GM12892 (cell line): ENCODE measurements at regions not wholly inside any gene's neighbourhood (a gene's known extent, or its start where the extent isn't known, plus 50 kb on each side); places are given as distances from the start of the nearest gene placed in this dataset.

ENCODE experiments used
- DNase-seq: peaks from one replicate; pipeline ENCODE4 v3.0.0; 2011; ENCODE audit not compliant: insufficient read length
- FAIRE-seq: peaks from 2 replicates; lab custom pipeline; 2011; peaks lifted over from hg19 to GRCh38; lab: Jason Lieb, UNC
- POLR2A ChIP-seq: IDR thresholded peaks from 2 replicates; pipeline ENCODE4 v1.6.1; 2011; ENCODE audit warnings: low read depth, low read length, control low read depth
- POLR2AphosphoS5 ChIP-seq: IDR thresholded peaks from 2 replicates; pipeline ENCODE4 v1.6.1; 2011; ENCODE audit warnings: low read depth, low read length, control low read depth
- TAF1 ChIP-seq: IDR thresholded peaks from 2 replicates; pipeline ENCODE4 v1.6.1; 2011; ENCODE audit warnings: low read depth, mild to moderate bottlenecking, control low read depth, low read length, borderline replicate concordance

DNA sequence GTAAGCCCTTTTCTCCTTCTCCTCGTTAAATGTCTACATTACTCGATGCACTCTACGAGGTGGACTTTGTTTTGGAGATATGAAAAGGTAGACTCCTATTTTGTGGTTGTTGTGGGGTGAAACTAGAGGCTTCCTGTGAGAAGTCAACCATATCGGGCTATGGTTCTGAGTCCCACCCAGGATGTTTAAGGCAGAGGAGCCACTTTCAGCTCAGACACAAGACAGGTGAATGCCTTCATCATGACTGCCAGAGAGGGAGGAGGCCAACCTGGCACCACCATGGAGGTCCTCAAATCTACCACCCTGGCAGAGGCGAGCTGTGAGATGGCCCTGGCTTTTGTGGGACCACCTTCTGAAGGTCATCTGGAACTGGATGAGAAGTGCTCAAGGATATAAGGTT is 154.4 kb upstream of the KLF3 start:
- DNase-seq (no peak), FAIRE-seq (no peak)
- TF ChIP-seq POLR2A (no peak), TAF1 (no peak), POLR2AphosphoS5 (no peak)

DNA sequence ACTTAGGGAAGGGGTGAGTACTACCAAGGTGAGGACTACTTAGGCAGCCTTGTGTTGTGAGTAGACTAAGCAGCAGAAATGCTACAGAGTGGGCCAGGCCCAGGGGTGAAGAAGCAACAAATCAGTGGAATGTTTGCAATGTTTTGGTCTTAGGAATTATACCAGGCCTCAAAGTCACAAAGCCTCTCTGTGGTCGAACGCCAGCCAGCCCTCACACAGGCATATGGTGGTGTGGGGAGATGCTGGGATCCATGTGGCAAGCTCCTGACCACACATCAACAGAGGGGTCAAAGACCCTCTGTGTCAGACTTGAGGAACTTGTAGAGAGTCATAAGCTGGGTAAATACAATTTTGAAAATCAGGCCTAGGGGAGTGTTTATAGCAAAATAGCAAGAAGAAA is 153.8 kb upstream of the KLF3 start:
- TF ChIP-seq POLR2AphosphoS5 (no peak), TAF1 (no peak), POLR2A (no peak)
- no peak for FAIRE-seq
- DNase-seq, result no peak

DNA sequence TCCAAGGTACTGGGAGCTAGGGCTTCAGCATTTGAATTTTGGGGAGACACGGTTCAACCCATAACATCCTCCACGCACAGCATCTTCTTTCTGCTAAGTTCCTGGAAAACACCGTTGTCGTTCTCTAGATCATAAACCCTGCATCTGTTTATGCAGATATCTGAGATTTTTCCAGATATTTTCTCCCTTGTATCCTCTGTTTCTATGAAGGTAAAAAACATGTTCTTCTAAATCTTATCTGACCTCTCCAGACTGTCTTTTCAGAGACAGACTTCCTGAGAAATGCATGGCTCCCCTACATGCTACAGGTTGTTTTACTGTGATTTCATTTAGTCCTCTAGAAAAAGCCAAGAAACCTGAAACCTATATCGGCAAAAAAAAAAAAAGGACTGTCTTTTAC is 152.3 kb upstream of the KLF3 start:
- no peak for FAIRE-seq
- no peak for TF ChIP-seq POLR2AphosphoS5
- no peak for TF ChIP-seq POLR2A
- no peak for TF ChIP-seq TAF1
- no peak for DNase-seq

DNA sequence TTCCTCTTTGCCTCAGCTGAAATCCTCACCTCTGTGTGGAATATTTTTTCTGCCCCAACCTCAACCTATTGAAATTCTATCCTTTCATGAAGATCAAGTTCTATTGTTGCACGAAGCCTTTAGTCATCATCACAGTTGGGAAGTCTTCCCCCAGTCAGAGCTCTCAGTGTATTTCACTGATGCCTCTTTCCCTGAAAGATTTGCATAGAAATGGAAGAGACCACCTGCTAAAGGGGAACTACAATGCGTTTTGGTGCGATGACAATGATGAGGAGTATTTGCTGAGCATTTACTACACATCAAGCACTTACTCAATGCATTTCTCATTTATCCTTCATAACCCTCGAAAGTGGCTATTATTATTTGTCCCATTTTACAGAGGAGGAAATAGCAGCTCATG is 151.2 kb upstream of the KLF3 start:
- TF ChIP-seq TAF1 (no peak), POLR2AphosphoS5 (no peak), POLR2A (no peak)
- FAIRE-seq (peak; percentile 21), DNase-seq (no peak)

DNA sequence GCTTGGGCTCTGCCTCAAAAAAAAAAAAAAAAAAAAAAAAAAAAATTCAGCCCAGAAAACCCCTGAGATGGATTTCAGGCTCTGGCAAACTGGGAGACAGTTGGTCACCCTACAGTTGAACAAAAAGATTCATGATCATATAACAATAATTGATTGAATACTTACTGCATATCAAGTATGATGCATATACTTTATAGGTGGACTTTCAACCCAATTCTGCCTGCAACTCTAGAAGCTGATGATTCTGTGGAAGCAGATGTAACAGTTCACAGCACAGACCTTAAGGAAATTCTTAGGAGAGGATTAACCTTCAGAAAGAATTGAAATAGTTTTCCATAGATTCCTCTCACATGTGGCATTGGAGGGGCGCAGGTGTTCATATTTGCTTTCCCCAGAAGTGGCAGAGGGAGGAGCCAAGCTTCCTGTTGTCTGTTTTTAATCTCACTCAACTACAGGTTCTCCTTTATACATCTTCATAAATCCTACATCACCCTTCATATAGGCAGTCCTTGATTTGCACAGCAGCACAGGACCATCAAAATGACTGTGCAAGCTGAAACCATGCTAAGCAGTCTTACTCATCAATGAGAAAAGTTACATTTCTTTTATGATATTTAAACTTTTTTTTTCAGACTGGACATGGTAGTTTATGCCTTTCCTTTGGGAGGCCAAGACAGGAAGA is 149.4 kb upstream of the KLF3 start:
- TF ChIP-seq POLR2AphosphoS5, result no peak
- no peak for TF ChIP-seq TAF1
- TF ChIP-seq POLR2A, result no peak
- no peak for FAIRE-seq
- no peak for DNase-seq

DNA sequence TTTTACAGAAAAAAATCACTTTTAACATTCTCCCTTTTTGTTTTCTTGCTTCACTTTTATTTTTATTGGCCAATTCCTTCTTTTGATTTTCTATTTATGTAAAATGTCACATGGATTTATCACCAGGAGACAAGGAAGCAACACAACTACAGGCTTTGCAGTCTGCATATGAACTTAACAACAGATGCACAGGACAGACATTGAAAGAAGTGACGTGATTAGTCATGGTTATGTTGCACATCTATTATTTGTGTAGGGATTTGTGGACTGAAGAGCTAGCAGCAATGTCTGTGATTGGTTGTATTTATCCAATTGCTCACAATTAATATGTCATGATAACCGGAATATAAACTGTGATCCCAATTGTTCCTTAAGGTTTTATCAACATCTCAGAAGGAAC is 147.8 kb upstream of the KLF3 start:
- FAIRE-seq (no peak), DNase-seq (no peak)
- no peak for TF ChIP-seq POLR2AphosphoS5
- no peak for TF ChIP-seq POLR2A
- TF ChIP-seq TAF1, result no peak

DNA sequence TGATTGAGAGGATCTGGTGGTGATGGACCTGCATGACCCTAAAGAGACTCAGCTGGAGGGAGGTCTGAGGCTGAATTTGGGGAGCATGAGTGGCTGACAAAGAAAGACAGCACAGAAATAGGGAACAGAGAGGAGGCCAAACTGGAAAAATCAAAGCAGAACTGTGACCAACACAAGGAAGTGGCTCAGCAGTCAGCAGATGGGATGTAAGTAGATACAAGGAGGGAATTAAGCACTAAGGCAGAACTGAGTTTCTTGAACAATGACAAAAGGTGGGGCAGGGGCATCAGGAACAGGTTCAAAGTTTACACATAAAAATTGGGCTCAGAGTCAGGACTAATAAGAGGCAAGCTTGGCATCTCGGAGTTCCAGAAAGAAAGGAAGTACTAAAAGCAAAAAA is 144.3 kb upstream of the KLF3 start:
- TF ChIP-seq POLR2AphosphoS5 (no peak), POLR2A (no peak), TAF1 (no peak)
- no peak for FAIRE-seq
- no peak for DNase-seq

DNA sequence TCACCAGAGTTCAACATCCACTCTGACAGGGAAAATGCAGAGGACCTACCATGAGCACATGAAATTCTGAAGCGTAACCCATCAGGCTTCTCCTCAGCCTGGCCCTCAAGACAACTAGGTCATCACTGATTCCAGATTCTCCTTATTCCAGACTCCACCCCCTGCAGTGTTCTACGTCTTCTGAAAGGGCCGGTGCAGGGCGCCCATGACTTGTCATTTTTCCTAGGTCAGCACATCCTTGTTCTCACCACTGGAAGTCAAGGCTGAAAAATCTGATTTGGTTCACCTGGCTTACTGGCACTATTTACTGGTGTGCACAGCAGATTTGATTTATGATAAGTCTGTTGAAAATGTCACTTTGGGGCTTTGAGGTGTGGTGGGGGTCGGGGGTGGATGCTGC is 140.9 kb upstream of the KLF3 start:
- TF ChIP-seq POLR2A, result no peak
- no peak for TF ChIP-seq POLR2AphosphoS5
- peak; percentile 81 for FAIRE-seq
- no peak for DNase-seq

DNA sequence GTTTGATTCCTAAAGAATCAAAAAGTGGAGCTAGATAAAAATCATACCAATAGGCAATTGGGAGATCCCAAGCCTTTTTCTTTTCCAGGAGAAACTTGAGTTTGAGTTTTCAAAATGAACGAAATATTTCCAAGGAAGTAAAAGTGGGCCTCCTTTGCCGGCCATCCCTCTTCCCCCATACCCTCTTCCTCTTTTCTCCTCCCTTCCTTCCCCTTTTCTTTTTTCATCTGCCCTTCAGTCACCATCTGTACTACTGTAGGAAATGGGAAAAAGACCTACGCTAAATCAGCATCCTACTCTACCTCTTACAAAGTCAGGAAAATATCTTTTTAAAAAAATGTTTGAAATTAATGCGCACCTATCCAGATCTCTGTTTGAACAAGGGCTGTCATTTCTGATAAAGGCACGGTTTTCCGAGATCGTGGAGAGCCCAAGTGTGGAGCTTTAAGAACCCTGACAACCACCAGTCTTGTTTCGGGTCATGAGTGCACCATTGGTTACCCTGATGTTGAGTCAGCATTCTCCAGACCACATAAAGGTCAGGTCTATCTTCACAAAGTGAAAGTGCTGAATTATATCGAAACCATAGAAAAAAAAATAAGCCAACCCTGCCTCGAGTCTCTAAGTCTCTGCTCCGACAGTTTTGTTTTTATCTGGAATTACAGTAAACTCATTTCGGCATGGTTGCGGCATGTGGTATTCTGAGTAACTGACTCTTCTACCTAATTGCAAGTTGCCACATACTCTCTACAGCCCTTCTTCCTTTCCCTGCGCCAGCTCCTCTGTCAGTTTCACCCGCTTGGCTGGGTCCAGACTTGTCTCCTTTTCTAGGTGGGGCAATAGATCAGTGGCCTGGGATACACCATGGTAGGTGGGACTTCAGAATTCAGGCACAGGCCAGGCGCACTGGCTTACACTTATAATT is 140.2 kb upstream of the KLF3 start:
- FAIRE-seq, result peak; percentile 97
- TF ChIP-seq POLR2AphosphoS5, result no peak
- TF ChIP-seq TAF1, result no peak
- TF ChIP-seq POLR2A, result no peak
- DNase-seq, result peak; percentile 55

DNA sequence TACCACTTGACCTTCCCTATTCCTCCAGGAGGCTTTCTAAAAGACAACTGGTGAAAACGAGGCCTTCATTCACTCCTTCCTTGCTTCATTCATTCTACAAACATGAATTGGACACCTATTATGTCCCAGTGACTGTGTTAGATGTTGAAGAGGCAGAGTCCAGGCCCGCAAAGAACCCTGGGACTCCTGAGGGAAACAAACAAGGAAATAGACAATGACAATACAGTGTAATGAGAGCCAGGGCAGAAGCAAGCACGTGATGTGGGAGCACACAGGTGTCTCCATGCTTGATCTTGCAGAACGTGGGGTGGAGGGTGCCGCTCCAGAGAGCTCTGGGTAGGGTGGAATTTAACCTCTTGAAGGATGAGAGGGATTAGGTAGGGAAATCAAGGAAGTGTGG is 137.6 kb upstream of the KLF3 start:
- FAIRE-seq (no peak), DNase-seq (no peak)
- TF ChIP-seq TAF1 (no peak), POLR2A (no peak), POLR2AphosphoS5 (no peak)

DNA sequence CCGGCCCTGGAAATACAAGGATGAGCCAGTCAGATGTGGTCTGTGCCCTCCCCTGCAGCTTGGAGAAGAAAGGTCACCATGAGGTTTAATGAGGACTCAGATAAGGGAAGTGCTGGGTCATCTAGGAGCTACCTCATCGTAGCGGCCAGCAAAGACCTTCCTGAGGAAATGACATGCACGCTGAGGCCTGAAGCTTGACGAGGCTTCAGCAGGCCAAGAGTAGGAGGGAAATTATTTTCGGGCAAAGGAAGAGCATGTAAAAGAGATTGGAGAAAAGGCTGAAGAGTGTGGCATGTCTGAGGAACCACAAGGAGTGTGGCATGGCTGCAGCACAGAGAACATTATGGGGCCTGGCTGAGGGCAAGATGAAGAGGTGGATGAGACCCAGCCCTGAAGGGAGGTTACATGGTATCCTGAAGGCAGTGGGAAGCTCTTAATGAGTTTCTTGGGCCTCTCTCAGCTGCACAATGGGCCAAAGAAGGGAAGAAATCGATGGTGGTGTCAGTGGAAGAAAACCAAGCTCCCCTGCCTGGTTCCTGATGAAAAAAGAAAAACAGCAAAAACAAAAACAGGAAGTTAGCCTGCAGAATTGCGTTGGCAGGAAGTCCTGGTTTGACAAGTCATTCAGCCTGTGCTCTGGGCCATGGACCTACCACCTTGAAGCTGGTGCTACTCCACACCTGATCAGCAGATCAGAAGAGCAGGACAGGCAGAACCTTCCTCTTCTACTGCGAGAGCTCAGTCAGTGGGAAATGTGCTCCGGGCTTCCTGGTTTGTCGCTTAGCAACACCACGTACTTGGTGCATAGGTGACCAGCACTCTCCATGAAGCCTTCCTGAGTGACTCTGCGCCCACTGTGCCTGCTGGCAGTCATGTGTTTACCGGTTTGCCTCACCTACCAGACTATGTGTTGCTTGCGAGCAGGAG is 134.5 kb upstream of the KLF3 start:
- TF ChIP-seq TAF1 (no peak), POLR2A (peak; percentile 68), POLR2AphosphoS5 (no peak)
- peak; percentile 28 for DNase-seq
- peak; percentile 86 for FAIRE-seq
